Retina (tissue), 1 donor: ENCODE measurements at regions not wholly inside any gene's neighbourhood (a gene's known extent, or its start where the extent isn't known, plus 50 kb on each side); places are given as distances from the start of the nearest gene placed in this dataset.
"Not testable (repeated sequence)": the region's sequence is repeated elsewhere in the genome, so short reads cannot be mapped to it uniquely, and the experiment has no call there.

Experiments
- DNase-seq: peaks from one replicate; pipeline ENCODE4 v3.0.0-alpha.2; 2016

- no peak for DNase-seq
These were observed 893.5 kb downstream of the LTN1 start for GRCh38 chr21:28099001-28099705.

- no peak for DNase-seq
These were observed 901.2 kb downstream of the LTN1 start for GRCh38 chr21:28091466-28091865.

- no peak for DNase-seq
These were observed 902.1 kb downstream of the LTN1 start for GRCh38 chr21:28090546-28090945.

- DNase-seq = no peak
These were observed 902.9 kb downstream of the LTN1 start for GRCh38 chr21:28089599-28090441.

GRCh38 chr21:28086861-28087581, 905.7 kb downstream of the LTN1 start:
- no peak for DNase-seq

- no peak for DNase-seq
These were observed 907.7 kb downstream of the LTN1 start for GRCh38 chr21:28084951-28085350.

GRCh38 chr21:28083350-28083749, 909.3 kb downstream of the LTN1 start:
- no peak for DNase-seq

- no peak for DNase-seq
These were observed 914.6 kb downstream of the LTN1 start for GRCh38 chr21:28078126-28078525.

GRCh38 chr21:28074676-28075075, 918.0 kb downstream of the LTN1 start:
- no peak for DNase-seq

- DNase-seq = no peak
These were observed 920.1 kb downstream of the LTN1 start for GRCh38 chr21:28072601-28073000.

GRCh38 chr21:28069450-28069923, 923.2 kb downstream of the LTN1 start:
- DNase-seq = no peak

GRCh38 chr21:28068455-28069358, 924.0 kb downstream of the LTN1 start:
- DNase-seq = no peak

- no peak for DNase-seq
These were observed 925.9 kb downstream of the LTN1 start for GRCh38 chr21:28066596-28067387.

- DNase-seq = no peak
These were observed 926.6 kb downstream of the LTN1 start for GRCh38 chr21:28066076-28066475.

GRCh38 chr21:28063241-28064216, 929.1 kb downstream of the LTN1 start:
- no peak for DNase-seq

- not testable (repeated sequence) for DNase-seq
These were observed 939.7 kb downstream of the LTN1 start for GRCh38 chr21:28052956-28053355.

- DNase-seq = peak; percentile 47
These were observed 941.0 kb downstream of the LTN1 start for GRCh38 chr21:28051649-28052048.

- DNase-seq = not testable (repeated sequence)
These were observed 957.0 kb downstream of the LTN1 start for GRCh38 chr21:28035692-28036091.

GRCh38 chr21:28034916-28035315, 957.8 kb downstream of the LTN1 start:
- not testable (repeated sequence) for DNase-seq

- DNase-seq = not testable (repeated sequence)
These were observed 958.3 kb downstream of the LTN1 start for GRCh38 chr21:28034334-28034733.
